ENCODE measurements at regions not wholly inside any gene's neighbourhood (a gene's known extent, or its start where the extent isn't known, plus 50 kb on each side); places are given as distances from the start of the nearest gene placed in this dataset.

DNA sequence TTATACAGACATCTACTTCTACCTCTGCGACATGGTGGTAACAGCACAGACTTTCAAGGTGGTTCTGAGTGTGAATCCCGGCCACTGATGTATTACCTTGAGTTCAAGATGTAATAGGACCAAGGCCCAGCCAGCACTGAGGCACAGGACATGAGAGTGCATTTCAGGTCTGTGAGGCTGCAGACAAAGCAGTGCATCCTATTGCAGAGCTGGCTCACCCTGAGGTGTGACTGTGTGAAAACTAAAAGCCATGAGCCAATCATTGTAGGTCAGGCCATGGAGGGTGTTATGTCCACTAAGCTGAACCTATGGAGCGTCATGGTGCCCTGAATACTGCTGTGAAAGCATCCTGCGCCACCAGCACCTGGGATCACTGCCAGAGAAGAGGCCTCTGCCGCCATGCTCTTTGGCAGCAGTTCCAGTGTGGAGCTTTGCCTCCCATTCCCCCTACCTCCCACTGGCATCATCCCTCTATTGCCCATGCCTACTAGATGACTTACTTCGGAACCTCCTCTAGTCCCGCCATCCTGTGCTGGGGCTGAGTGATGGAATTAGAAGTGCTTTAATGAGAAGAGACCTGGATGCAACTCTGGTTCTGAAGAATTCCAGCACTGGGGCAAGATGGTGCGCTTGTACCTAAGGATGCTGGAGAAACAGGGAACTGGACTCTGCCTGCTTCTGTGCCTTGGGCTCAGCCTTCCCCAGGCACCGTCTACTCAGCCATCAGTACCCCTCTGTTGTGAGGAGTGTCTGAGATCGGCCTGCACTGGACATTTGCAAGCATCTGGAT is 112.0 kb upstream of the RMDN2 start:
- DNase-seq (ENCODE audit: extremely low spot score), result no peak
- ChIA-PET POLR2A (no interaction called here), CTCF (interaction anchor here (1.1 kb wide), 2 partner anchors 13 to 21 kb away, joined by 3 read pairs; no protein-coding TSS in a partner anchor)
- TF ChIP-seq, protein P1, sequence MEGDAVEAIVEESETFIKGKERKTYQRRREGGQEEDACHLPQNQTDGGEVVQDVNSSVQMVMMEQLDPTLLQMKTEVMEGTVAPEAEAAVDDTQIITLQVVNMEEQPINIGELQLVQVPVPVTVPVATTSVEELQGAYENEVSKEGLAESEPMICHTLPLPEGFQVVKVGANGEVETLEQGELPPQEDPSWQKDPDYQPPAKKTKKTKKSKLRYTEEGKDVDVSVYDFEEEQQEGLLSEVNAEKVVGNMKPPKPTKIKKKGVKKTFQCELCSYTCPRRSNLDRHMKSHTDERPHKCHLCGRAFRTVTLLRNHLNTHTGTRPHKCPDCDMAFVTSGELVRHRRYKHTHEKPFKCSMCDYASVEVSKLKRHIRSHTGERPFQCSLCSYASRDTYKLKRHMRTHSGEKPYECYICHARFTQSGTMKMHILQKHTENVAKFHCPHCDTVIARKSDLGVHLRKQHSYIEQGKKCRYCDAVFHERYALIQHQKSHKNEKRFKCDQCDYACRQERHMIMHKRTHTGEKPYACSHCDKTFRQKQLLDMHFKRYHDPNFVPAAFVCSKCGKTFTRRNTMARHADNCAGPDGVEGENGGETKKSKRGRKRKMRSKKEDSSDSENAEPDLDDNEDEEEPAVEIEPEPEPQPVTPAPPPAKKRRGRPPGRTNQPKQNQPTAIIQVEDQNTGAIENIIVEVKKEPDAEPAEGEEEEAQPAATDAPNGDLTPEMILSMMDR (IDR thresholded peaks at IDR 0.05; ENCODE audit: control extremely low read depth, extremely low read depth, low read depth, missing control alignments), result no peak

DNA sequence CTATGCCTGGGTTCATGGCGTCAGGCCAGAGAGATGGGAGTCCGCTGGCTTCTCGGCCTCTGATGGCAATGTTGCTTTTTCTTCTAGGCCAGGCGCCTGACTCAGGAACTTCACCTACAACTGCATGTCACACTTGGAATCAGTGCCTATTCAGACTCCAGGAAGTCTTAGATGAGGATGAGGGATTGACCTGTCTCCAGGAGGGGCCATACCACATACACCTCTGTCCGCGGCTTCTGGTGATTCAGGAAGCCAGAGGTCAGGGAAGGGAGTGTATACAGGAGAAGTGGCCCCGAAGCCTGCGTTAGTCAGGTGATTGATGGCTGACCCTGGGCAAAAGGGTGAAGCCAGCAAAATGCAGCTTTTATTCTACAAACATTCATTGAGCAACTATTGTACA is 109.1 kb upstream of the RMDN2 start:
- CTCF ChIA-PET, result interaction anchor here (1.2 kb wide), 1 partner anchor 17 kb away, joined by 3 read pairs; no protein-coding TSS in a partner anchor
- TF ChIP-seq, protein P1 (IDR thresholded peaks at IDR 0.05; ENCODE audit: control extremely low read depth, extremely low read depth, low read depth, missing control alignments), result no peak
- POLR2A ChIA-PET, result no interaction called here
- no peak for DNase-seq (ENCODE audit: extremely low spot score)

DNA sequence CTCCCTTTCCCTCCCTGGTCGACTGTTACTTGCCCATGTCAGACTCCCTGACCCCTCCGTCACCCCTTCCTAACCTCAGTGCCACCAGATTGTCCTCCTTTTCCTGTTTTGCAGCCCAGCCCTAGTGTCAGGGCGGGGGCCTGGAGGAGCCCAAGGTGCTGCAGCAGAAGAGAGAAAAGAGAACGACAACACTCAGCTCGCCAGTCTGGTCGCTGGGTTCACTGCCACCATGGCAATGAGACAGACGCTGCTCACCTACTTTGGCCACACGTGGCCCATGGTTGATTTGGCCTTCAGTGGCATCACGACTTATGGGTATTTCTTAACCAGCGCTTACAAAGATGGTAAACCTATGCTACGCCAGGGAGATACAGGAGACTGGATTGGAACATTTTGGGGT is 108.4 kb upstream of the RMDN2 start:
- CTCF ChIA-PET, result interaction anchor here (1.1 kb wide), 1 partner anchor 10 kb away, joined by 3 read pairs; no protein-coding TSS in a partner anchor
- DNase-seq (ENCODE audit: extremely low spot score), result no peak
- TF ChIP-seq, protein P1 (IDR thresholded peaks at IDR 0.05; ENCODE audit: control extremely low read depth, extremely low read depth, low read depth, missing control alignments), result no peak
- POLR2A ChIA-PET, result interaction anchor here (0.6 kb wide), 1 partner anchor 172 kb away, joined by 3 read pairs; no protein-coding TSS in a partner anchor

DNA sequence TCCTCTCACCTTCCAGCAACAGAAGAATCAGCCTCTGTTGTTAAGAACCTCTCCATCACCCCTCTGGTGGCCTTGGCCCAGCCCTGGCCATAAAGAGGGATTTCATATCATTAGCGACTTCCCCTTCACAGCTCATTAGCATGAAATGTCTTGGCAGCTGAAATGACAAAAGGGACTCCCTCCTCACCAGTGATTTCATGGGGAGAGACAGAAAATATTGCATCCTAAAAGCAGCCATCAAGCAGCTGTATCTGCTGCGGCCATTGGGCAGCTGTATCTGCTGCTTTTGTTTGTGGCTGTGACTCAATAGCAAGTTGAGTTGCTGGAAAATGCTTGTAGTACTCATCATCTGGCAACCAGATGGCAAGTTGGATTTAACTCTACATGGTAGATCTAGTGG is 105.9 kb upstream of the RMDN2 start:
- TF ChIP-seq, protein P1 (IDR thresholded peaks at IDR 0.05; ENCODE audit: control extremely low read depth, extremely low read depth, low read depth, missing control alignments), result no peak
- CTCF ChIA-PET, result interaction anchor here (1.4 to 1.8 kb wide), 3 partner anchors 9 to 14 kb away, joined by 3 to 8 read pairs (median 4); no protein-coding TSS in a partner anchor
- POLR2A ChIA-PET, result no interaction called here
- no peak for DNase-seq (ENCODE audit: extremely low spot score)

DNA sequence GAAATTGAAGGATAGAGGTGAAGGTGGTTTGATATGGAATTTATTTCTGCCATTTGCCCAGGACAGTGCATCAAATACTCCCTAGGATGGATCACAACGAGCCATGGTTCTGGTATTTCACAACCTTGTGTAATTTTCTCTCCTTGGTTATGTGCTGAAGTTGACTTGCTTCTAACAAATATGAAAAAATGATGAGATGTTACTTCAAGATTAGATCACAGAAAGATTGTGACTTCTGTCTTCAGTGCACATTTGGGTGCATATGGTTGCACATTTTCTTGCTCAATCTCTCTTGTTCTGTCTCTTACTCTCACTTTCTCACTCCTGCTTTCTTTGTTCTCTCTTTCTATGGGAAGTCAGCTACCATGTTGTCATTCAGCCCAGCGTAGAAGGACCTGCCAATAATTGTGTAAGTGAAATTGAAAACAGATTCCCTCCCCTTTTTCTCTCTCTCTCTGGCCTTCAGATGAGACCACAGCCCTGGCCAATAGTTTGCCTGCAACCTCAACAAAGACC is 104.6 kb upstream of the RMDN2 start:
- TF ChIP-seq, protein P1 (IDR thresholded peaks at IDR 0.05; ENCODE audit: control extremely low read depth, extremely low read depth, low read depth, missing control alignments), result no peak
- POLR2A ChIA-PET, result no interaction called here
- DNase-seq (ENCODE audit: extremely low spot score), result no peak
- CTCF ChIA-PET, result interaction anchor here (1.2 kb wide), 1 partner anchor 425 kb away, joined by 3 read pairs; no protein-coding TSS in a partner anchor

DNA sequence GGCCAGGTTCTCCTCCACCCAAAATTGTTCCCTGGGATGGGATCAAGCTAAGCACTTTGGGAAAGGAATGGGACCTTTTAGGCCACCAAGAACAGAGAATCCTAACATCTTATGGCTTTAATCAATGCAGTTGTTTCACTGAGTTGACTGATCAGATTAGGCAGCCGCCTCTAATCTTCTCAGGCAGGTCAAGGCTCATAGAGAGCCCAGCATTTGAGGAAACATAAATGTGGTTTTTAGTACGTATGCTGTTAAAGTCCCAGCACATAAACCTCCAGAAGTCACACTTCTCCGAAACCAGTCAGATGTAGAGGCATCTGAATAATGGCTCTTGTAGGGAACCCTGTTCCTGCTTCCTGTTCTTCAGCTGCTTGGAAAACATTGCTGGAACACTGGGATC is 99.5 kb upstream of the RMDN2 start:
- ChIA-PET POLR2A (no interaction called here), CTCF (interaction anchor here (1.0 to 12.5 kb wide), 4 partner anchors 151 to 430 kb away, joined by 3 to 197 read pairs (median 5); no protein-coding TSS in a partner anchor)
- TF ChIP-seq, protein P1 (IDR thresholded peaks at IDR 0.05; ENCODE audit: control extremely low read depth, extremely low read depth, low read depth, missing control alignments), result no peak
- DNase-seq (ENCODE audit: extremely low spot score), result no peak
